ENCODE measurements at regions not wholly inside any gene's neighbourhood (a gene's known extent, or its start where the extent isn't known, plus 50 kb on each side); places are given as distances from the start of the nearest gene placed in this dataset.
"Not testable (repeated sequence)": the region's sequence is repeated elsewhere in the genome, so short reads cannot be mapped to it uniquely, and the experiment has no call there.

DNA sequence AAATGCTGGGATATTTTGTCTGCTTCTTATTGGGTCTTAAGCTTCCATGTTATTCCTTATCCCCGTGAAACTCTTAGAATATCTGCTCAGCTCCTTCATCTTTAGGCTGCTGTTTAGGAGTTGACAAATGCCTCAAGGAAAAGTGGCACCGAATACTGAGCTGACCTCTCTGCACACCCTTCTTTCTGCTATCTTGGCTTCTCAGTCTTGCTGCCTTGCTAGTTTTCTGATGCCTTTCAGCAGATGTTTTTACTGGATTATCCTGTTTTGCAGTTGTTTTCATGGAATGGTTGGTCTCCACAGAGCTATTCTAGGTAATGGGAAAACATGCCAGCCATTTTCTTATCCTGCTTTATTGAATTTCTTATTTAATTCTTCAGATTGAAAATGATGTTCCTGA is 86.3 kb downstream of the GYPE start:
- no peak for DNase-seq

DNA sequence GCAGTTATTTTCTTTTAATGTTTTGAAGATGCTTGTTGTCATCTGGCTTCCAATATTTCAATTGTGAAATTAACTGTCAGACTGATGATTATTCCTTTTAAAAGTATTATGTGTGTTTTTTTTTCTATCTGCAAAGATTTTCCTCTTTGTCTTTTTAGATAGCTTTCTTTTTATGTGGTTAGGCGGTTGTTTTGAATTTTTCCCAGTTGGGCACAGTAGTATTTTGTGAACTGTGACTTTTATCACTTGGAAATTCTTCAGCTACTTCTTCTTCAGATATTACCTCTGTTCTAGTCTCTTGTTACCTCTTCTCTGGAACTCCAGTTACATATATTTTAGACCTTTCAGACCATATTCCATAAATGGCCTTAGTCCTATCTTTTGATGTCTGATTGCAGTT is 87.5 kb downstream of the GYPE start:
- DNase-seq: not testable (repeated sequence)

DNA sequence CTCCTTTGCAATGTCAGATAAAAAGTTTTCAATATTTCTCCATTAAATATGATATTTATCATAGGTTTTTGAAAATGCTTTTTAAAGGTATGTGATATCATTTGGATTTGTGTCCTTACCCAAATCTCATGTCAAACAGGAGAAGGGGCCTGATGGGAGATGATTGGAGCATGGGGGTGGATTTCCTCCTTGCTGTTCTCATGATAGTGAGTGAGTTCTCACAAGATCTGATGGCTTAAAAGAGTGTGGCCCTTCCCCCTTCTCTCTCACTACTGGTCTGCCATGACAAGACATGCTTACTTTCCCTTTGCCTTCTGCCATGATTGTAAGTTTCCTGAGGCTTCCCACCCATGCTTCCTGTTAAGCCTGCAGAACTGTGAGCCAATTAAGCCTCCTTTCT is 90.0 kb downstream of the GYPE start:
- not testable (repeated sequence) for DNase-seq

DNA sequence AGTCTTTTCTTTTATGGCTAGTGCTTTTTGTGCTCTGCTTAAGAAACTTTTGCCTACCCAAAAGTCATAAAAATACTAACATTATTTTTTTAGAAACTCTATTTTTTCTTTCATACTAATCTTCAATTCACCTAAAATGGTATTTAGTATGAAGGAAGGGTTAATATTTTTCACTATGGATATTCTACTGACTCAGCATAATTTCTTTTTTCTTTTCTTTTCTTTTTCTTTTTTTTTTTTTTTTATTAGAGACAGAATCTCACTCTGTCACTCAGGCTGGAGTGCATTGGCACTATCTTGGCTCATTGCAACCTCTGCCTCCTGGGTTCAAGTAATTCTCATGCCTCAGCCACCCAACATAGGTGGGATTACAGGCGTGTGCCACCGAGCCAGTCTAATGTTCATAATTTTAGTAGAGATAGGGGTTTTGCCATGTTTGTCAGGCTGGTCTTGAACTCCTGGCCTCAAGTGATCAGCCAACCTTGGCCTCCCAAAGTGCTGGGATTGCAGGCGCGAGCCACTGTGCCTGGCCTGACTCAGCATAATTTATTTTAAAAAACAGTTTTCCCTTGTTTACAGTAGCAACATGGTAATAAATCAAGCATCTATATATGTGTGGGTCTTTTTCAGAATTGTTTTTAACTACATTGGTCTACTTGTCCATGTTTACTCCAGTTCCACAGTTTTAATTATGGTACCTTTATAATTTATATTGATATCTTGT is 91.8 kb downstream of the GYPE start:
- DNase-seq: not testable (repeated sequence)

DNA sequence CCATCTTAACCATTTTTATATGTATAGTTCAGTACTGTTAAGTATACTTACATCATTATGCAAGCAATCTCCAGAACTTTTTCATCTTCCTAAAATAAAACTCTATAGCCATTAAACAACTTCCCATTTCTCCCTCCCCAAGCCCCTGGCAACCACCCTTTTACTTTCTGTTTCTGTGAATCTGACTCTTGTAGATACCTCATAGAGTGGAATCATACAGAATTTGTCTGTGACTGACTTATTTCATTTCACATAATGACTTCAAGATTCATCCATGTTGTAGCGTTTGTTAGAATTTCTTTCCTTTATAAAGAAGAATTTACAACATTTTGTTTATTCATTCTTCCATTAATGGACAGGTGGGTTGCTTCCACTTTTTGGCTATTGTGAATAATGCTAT is 91.2 kb upstream of the FREM3 start:
- DNase-seq: not testable (repeated sequence)

DNA sequence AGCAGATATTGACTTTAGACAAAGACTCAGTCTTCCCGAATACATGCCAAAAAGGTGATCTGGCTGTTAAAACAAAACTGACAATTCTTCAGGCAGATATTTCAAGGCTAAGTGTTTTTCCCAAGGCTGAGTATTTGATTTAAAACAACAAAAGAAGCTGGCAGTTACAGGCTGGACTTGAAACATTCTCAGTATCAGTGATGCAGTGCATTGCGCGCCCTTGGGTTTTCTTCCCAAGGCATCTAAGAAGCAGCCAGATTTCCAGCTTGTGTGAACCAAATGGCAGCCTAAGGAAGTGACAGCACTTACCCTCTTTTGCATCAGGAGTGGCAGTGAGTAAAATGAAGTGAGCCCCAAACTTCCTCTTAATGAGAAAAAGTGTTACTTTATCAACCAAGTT is 90.0 kb upstream of the FREM3 start:
- DNase-seq: not testable (repeated sequence)

DNA sequence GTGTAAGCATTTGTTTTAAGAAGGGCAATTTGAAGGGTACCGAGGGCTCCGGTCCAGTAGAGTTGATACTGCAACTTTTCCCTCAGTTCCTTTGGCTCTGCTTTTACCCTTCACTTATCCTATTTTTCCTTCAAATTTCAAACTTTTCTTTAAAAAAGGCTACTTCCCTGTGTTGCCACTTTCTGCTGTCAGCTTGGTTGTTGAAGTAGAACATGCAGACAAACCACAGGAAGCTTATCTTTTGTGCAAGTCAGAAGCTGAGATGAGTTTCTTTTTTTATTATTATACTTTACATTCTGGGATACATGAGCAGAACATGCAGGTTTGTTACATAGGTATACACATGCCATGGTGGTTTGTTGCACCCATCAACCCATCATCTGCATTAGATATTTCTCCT is 89.1 kb upstream of the FREM3 start:
- DNase-seq: not testable (repeated sequence)

DNA sequence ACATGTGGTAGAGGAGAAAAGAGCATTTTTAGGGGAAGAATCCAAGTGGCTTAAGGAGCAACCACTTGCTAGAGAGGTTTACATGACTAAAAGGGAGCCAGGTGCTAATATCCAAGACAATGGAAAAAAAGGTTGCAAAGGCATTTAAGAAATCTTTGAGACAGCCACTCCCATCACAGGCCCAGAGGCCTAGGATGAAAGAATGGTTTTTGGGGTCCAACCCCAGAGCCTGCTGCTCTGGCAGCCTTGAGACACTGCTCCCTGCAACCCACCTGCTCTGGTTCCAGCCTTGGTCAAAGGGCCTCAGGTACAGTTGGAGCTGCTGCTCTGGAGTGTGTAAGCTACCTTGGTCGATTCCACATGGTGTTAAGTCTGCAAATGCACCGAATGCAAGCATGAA is 84.1 kb upstream of the FREM3 start:
- DNase-seq: no peak

DNA sequence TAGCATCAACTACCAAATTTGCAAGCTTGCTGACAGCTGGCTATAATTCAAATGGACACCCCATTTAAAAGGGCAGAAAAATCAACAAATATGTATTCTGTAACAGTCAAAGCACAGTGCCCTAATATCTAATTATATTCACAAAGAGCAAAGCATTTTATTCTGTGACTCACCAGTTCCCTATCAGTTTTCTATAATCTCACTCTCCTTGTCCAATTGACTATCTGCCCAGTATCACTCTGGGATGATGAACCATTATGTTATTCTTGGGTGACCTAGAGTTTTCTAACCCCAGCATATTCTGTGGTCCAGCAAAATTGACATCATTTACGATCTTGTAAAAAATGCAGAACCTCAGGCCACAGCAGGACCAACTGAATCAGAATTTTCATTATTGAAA is 82.0 kb upstream of the FREM3 start:
- no peak for DNase-seq

DNA sequence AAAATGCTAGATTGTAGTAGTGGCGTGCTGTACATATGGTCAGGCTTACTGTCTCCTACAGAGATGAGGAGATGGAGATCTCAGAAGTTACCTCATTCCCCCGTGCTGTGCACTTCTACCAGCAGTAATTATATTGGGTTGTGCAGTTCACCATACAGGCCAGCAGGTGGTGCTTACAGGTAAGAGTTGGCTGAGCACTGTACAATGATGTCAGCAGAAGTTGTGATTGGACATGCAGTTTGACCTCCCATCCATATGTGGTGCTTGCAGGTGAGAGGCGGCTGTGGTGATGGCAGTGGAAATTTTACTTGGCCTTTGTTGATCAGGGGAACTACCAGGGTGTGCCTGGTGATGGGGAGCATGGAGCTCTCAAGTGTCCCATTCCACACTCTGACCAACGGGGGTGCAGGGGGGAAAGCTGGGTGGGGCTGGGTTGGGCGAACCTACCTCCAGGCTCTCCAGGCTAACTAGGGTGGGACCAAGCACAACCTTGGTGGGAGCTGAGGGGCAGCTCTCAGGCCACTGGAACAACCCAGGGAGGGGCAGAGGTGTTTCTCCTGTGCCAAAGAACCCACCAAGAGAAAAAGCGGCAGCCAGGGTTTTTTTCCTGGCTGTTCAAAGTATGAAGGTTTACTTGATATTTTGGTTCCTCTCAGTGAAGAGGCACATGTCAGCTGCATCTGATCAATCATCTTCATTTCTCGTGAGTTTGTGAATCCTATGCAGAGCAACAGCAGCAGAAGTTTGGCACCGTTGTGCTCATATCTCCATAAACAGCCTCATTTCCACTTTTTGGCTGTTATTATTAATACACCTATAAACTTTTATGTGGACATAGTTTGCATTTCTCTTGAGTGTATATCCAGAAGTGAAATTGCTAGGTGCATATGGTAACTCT is 73.8 kb upstream of the FREM3 start:
- peak; percentile 61 for DNase-seq

DNA sequence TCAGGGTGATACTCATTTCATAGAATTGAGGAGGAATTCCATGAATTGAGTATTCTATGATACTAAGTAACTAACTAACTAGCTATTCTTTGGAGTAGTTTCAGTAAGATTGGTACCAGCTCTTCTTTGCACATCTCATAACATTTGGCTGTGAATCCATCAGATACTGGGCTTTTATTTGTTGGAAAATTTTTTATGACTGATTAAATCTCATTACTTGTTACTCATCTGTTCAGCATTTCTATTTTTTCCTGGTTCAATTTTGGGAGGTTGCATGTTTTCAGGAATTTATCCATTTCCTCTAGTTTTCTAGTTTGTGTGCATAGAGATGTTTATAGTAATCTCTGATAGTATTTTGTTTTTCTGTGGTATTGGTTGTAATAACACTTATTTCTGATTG is 70.8 kb upstream of the FREM3 start:
- DNase-seq: no peak

DNA sequence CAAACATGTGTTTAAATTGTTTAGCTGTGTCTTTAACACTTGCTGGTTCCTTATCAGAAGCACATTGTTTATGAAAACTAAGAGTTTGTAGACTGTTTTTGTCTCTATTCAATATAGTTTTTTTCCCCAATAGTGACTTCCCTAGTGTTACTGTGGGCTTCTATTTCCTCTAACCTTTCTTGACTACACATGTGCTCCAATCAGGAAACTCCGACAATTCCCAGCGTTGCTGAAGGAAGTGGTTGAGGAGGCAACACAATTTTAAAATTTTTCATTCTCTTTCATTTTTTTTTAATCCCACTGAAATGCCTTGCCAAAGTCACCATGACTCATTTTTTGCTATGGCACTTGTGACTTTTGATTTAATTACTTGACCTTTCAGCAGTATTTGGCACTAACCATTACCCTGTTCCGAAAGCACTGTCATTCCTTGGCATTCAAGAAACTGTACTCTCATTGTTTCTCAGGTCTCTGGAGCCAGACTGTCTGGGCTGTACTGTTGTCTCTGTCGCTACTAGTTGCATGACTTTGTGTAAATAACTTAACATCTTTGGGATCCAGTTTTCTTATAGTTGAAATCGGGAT is 67.6 kb upstream of the FREM3 start:
- no peak for DNase-seq

DNA sequence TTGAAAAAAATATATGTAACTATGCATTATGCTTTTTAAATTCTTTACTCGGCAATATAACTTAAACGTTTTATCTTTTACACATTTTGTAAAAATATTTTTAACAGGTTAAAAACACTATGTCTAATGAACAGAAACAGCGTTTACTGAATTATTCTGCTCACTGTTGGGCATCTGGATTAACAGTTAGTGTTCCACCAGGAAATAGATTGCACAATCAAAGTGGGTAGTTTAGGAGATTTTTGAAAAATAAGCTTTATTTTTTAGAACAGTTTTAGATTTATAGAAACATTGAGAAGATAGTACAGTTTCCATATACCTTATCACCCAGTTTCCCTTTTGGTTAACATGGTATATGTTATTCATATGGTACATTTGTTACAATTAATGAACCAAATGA is 63.1 kb upstream of the FREM3 start:
- DNase-seq: no peak

DNA sequence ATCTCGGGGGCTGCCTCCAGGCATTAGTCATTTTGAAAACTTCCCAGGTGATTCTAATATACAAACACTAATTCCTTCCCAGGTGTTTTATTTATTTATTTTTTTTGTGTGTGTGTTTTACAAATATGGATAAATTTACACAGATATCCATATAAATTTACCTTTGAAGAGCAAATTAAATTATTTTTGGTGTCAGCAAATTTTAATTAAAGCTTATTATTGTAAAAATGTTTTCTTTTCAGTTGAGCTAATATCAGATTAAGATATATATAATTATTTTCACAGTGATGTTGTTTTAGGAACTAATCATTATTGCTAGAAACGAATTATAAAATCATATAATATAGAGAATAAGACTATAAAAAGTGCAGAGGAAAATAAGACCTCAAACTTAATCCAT is 62.0 kb upstream of the FREM3 start:
- no peak for DNase-seq
